Caco-2 (cell line): ENCODE measurements at regions not wholly inside any gene's neighbourhood (a gene's known extent, or its start where the extent isn't known, plus 50 kb on each side); places are given as distances from the start of the nearest gene placed in this dataset.
"Not testable (repeated sequence)": the region's sequence is repeated elsewhere in the genome, so short reads cannot be mapped to it uniquely, and the experiment has no call there.

ENCODE experiments used
- BruUV-seq: library from RNA; stranded (reverse); fragments of 400-500 nt; replicated peaks from 2 replicates; lab custom pipeline; 2021; lab: Mats Ljungman, UMichigan
- CTCF ChIA-PET: fragments of 300-600 bp; sonication (Branson Sonifier 250); formaldehyde crosslinking; loops from one replicate; lab custom pipeline; 2022; ENCODE audit warnings: antibody characterized with exemption; lab: Charles Lee
- POLR2A ChIA-PET: fragments of 300-600 bp; sonication (Branson Sonifier 250); formaldehyde crosslinking; loops from one replicate; lab custom pipeline; 2022; ENCODE audit warnings: antibody characterized with exemption; lab: Charles Lee
- DNase-seq, 2 experiments: peaks; one replicate each; pipeline versions ENCODE4 v3.0.0 to v3.0.0-alpha.2; 2020 to 2022
- H3K27me3 ChIP-seq: replicated peaks from 2 replicates; pipeline ENCODE4 v1.6.0; 2011; ENCODE audit warnings: low read length; ENCODE audit not compliant: control insufficient read depth, insufficient read depth
- H3K36me3 ChIP-seq: 2 replicates; pipeline ENCODE4 v1.5.1; 2011; ENCODE audit warnings: low read length; ENCODE audit not compliant: control insufficient read depth, insufficient read depth
- H3K4me1 ChIP-seq: fragments of 250-450 bp; sonication (Bioruptor Pico); 2 replicates; pipeline ENCODE4 v1.5.1; 2020; ENCODE audit warnings: mild to moderate bottlenecking
- H3K4me3 ChIP-seq: 2 replicates; pipeline ENCODE4 v1.5.1; 2011; ENCODE audit warnings: low read depth, mild to moderate bottlenecking, control low read depth, low read length
- H3K9me3 ChIP-seq: fragments of 250-450 bp; sonication (Bioruptor Pico); 2 replicates; pipeline ENCODE4 v1.5.1; 2020; ENCODE audit warnings: mild to moderate bottlenecking, moderate library complexity
- H3K27ac Mint-ChIP-seq: one replicate; pipeline ENCODE4 v1.8.0; 2022; ENCODE audit warnings: mixed read lengths; ENCODE audit not compliant: unreplicated experiment
- H3K27me3 Mint-ChIP-seq: one replicate; pipeline ENCODE4 v1.8.0; 2022; ENCODE audit warnings: mixed read lengths; ENCODE audit not compliant: insufficient read depth, unreplicated experiment
- H3K36me3 Mint-ChIP-seq: one replicate; pipeline ENCODE4 v1.8.0; 2022; ENCODE audit warnings: mild to moderate bottlenecking, mixed read lengths; ENCODE audit not compliant: insufficient read depth, unreplicated experiment
- H3K4me1 Mint-ChIP-seq: one replicate; pipeline ENCODE4 v1.8.0; 2022; ENCODE audit warnings: low read depth, mixed read lengths; ENCODE audit not compliant: unreplicated experiment
- H3K4me3 Mint-ChIP-seq: one replicate; pipeline ENCODE4 v1.8.0; 2022; ENCODE audit warnings: mild to moderate bottlenecking, moderate library complexity, mixed read lengths; ENCODE audit not compliant: unreplicated experiment
- H3K9me3 Mint-ChIP-seq: one replicate; pipeline ENCODE4 v1.8.0; 2022; ENCODE audit warnings: mixed read lengths; ENCODE audit not compliant: unreplicated experiment
- intact Hi-C: fragments of 100-400 bp; cut with micrococcal nuclease; formaldehyde crosslinking; loops from one replicate; pipeline ENCODE4 v1.10.0; 2022; ENCODE audit not compliant: unreplicated experiment
- TF ChIP-seq, protein P1 (sequence below), 2 experiments: fragments of 200-600 bp in 1 of 2; IDR thresholded peaks; 1 replicate in 1 of 2; 2 replicates in 1 of 2; pipeline versions ENCODE4 v1.5.1 to v1.8.0; 2011 to 2022; ENCODE audit warnings: antibody characterized with exemption in 1 of 2, control low read depth in 1 of 2, inconsistent platforms in 1 of 2, low read depth in 1 of 2, low read length in 1 of 2, mild to moderate bottlenecking in 1 of 2, moderate library complexity in 1 of 2; ENCODE audit not compliant: insufficient read depth in 1 of 2, severe bottlenecking in 1 of 2, unreplicated experiment in 1 of 2

DNA sequence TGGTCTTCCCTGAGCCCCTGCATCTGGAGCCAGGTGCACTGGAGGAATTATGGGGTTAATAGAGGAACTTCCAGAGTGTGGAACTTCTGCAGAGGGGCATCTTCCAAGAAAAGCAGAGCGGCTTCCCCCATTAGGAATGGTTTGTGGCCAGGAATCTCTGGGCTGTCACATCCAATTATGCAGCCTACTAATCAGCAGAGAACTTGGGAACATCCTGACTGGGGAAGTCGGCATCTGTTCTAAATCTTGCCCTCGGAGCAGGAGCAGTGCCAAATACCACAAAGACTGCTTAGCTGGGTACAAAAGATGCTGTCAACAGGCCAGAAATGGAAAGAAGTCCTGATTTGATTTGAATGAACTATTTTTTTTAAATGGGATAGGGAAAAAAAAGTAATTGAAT, 435.1 kb downstream of the ZNF536 start:
- H3K4me1 Mint-ChIP-seq: no peaks in the 10 kb centered on the region
- Histone ChIP-seq H3K4me3 (no peak overlapping the region), H3K36me3 (no peaks in the 10 kb centered on the region), H3K4me1 (no peaks in the 10 kb centered on the region), H3K27me3 (no peaks in the 10 kb centered on the region), H3K9me3 (no peaks in the 10 kb centered on the region)
- H3K9me3 Mint-ChIP-seq: no peaks in the 10 kb centered on the region
- TF ChIP-seq, protein P1, sequence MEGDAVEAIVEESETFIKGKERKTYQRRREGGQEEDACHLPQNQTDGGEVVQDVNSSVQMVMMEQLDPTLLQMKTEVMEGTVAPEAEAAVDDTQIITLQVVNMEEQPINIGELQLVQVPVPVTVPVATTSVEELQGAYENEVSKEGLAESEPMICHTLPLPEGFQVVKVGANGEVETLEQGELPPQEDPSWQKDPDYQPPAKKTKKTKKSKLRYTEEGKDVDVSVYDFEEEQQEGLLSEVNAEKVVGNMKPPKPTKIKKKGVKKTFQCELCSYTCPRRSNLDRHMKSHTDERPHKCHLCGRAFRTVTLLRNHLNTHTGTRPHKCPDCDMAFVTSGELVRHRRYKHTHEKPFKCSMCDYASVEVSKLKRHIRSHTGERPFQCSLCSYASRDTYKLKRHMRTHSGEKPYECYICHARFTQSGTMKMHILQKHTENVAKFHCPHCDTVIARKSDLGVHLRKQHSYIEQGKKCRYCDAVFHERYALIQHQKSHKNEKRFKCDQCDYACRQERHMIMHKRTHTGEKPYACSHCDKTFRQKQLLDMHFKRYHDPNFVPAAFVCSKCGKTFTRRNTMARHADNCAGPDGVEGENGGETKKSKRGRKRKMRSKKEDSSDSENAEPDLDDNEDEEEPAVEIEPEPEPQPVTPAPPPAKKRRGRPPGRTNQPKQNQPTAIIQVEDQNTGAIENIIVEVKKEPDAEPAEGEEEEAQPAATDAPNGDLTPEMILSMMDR (IDR thresholded peaks at IDR 0.05; ENCODE audit: insufficient read depth in 1 of 2, low read depth in 1 of 2, low read length in 1 of 2, severe bottlenecking in 1 of 2, unreplicated experiment in 1 of 2): no peak
- no peak for DNase-seq
- no TSS peak for BruUV-seq
- ChIA-PET CTCF (no interaction called here), POLR2A (no interaction called here)
- H3K4me3 Mint-ChIP-seq: no peak overlapping the region
- H3K27me3 Mint-ChIP-seq: peaks cover 3% of the 10 kb centered on the region
- intact Hi-C loops: no loop called here
- no peak overlapping the region for H3K27ac Mint-ChIP-seq
- H3K36me3 Mint-ChIP-seq: no peaks in the 10 kb centered on the region

DNA sequence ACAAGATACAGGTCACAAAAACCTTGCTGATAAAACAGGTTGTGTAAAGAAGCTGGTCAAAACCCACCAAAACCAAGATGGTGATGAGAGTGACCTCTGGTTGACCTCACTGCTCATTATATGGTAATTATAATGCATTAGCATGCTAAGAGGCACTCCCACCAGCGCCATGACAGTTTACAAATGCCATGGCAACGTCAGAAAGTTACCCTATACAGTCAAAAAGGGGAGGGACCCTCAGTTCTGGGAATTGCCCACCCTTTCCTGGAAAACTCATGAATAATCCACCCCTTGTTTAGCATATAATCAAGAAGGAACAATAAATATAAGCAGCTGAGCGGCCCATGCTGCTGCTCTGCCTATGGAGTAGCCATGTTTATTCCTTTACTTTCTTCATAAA, 434.1 kb downstream of the ZNF536 start:
- H3K27me3 Mint-ChIP-seq: peaks cover 3% of the 10 kb centered on the region
- TF ChIP-seq, protein P1 (IDR thresholded peaks at IDR 0.05; ENCODE audit: insufficient read depth in 1 of 2, low read depth in 1 of 2, low read length in 1 of 2, severe bottlenecking in 1 of 2, unreplicated experiment in 1 of 2): no peak
- no peak for DNase-seq
- ChIA-PET POLR2A (no interaction called here), CTCF (no interaction called here)
- intact Hi-C loops: no loop called here
- no peaks in the 10 kb centered on the region for H3K9me3 ChIP-seq
- H3K4me3 ChIP-seq: no peak overlapping the region
- no peaks in the 10 kb centered on the region for H3K4me1 ChIP-seq
- H3K36me3 ChIP-seq: no peaks in the 10 kb centered on the region
- H3K4me1 Mint-ChIP-seq: no peaks in the 10 kb centered on the region
- no peaks in the 10 kb centered on the region for H3K36me3 Mint-ChIP-seq
- no TSS peak for BruUV-seq
- H3K9me3 Mint-ChIP-seq: no peaks in the 10 kb centered on the region
- H3K27me3 ChIP-seq: no peaks in the 10 kb centered on the region
- H3K27ac Mint-ChIP-seq: no peak overlapping the region
- H3K4me3 Mint-ChIP-seq: no peak overlapping the region

DNA sequence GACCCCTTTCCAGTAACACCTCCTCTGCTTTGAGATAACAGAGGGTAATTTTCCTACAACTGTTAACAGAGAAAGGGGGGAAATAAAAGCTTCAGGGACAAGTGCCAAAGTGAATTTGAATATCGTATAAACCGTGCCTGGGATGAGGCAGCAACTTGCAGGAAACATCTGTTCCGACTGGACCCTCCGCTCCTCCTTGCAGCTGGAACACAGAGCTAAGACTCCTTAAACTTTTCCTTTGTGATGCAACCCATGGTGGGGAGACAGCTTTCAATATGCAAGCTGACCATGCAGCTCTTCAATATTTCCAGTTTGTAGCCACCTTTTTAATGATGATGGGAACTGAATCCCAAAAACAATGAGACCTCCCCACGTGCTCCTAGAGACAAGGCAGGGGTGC, 432.6 kb downstream of the ZNF536 start:
- no peaks in the 10 kb centered on the region for H3K4me1 ChIP-seq

DNA sequence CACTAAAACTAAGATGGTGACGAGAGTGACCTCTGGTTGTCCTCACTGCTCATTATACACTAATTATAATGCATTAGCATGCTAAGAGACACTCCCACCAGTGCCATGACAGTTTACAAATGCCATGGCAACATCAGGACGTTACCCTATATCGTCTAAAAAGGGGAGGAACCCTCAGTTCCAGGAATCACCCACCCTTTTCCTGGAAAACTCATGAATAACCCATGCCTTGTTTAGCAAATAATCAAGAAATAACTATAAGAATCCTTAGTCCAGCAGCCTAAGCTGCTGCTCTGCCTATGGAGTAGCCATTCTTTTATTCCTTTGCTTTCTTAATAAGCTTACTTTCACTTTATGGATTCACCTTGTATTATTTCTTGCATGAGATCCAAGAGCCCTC, 432.1 kb downstream of the ZNF536 start:
- H3K27ac Mint-ChIP-seq, H3K36me3 Mint-ChIP-seq, H3K9me3 Mint-ChIP-seq, H3K36me3 ChIP-seq, BruUV-seq, DNase-seq, H3K4me3 Mint-ChIP-seq, H3K4me1 ChIP-seq, H3K4me1 Mint-ChIP-seq, POLR2A ChIA-PET, H3K27me3 ChIP-seq, H3K9me3 ChIP-seq, H3K27me3 Mint-ChIP-seq, H3K4me3 ChIP-seq, intact Hi-C loops: not testable (repeated sequence)
- CTCF ChIA-PET: interaction anchor here (0.6 kb wide), 1 partner anchor 187 kb away, joined by 3 read pairs; no protein-coding TSS in a partner anchor

More for the DNA sequence above, 432.6 kb downstream of the ZNF536 start:
- intact Hi-C loops: no loop called here
- no TSS peak for BruUV-seq
- H3K27me3 Mint-ChIP-seq: peaks cover 3% of the 10 kb centered on the region
- H3K4me3 Mint-ChIP-seq: no peak overlapping the region
- Histone ChIP-seq H3K36me3 (no peaks in the 10 kb centered on the region), H3K27me3 (no peaks in the 10 kb centered on the region), H3K4me3 (no peak overlapping the region), H3K9me3 (no peaks in the 10 kb centered on the region)
- ChIA-PET CTCF (interaction anchor here (0.6 kb wide), 1 partner anchor 187 kb away, joined by 3 read pairs; no protein-coding TSS in a partner anchor), POLR2A (no interaction called here)
- H3K9me3 Mint-ChIP-seq: no peaks in the 10 kb centered on the region
- no peaks in the 10 kb centered on the region for H3K36me3 Mint-ChIP-seq
- DNase-seq: no peak
- H3K27ac Mint-ChIP-seq: no peak overlapping the region
- no peaks in the 10 kb centered on the region for H3K4me1 Mint-ChIP-seq
- TF ChIP-seq, protein P1 (IDR thresholded peaks at IDR 0.05; ENCODE audit: insufficient read depth in 1 of 2, low read depth in 1 of 2, low read length in 1 of 2, severe bottlenecking in 1 of 2, unreplicated experiment in 1 of 2): no peak
